Keratinocyte (primary cell): ENCODE measurements at regions not wholly inside any gene's neighbourhood (a gene's known extent, or its start where the extent isn't known, plus 50 kb on each side); places are given as distances from the start of the nearest gene placed in this dataset.

ENCODE experiments used
- DNase-seq: peaks from one replicate; pipeline ENCODE4 v3.0.0-alpha.2; 2011; ENCODE audit warnings: low read depth, missing footprints, low spot score
- FAIRE-seq: peaks from 2 replicates; lab custom pipeline; 2011; peaks lifted over from hg19 to GRCh38; lab: Jason Lieb, UNC
- H2AFZ ChIP-seq: 2 replicates; pipeline ENCODE4 v1.6.0; 2012; ENCODE audit warnings: low read length, control low read depth, inconsistent platforms; ENCODE audit not compliant: control insufficient read depth
- H3K27ac ChIP-seq: 2 replicates; pipeline ENCODE4 v1.5.1; 2011; ENCODE audit warnings: low read length; ENCODE audit not compliant: control insufficient read depth, insufficient read depth
- H3K27me3 ChIP-seq: 3 replicates; pipeline ENCODE4 v1.6.0; 2011; ENCODE audit warnings: low read length; ENCODE audit not compliant: control insufficient read depth, insufficient read depth; ENCODE audit errors: extremely low read depth
- H3K36me3 ChIP-seq, 2 experiments: 2 replicates in 1 of 2; 3 replicates in 1 of 2; pipeline ENCODE4 v1.5.1; 2011; ENCODE audit warnings: low read length in 2 of 2, mild to moderate bottlenecking in 1 of 2; ENCODE audit not compliant: control insufficient read depth in 2 of 2, insufficient read depth in 2 of 2; ENCODE audit errors: extremely low read depth in 1 of 2
- H3K4me1 ChIP-seq: 3 replicates; pipeline ENCODE4 v1.5.1; 2011; ENCODE audit warnings: low read length; ENCODE audit not compliant: control insufficient read depth, insufficient read depth; ENCODE audit errors: extremely low read depth
- H3K4me2 ChIP-seq: 3 replicates; pipeline ENCODE4 v1.6.0; 2011; ENCODE audit warnings: low read depth, low read length; ENCODE audit not compliant: control insufficient read depth, insufficient read depth; ENCODE audit errors: extremely low read depth
- H3K4me3 ChIP-seq, 3 experiments: fragments of 200-600 bp in 1 of 3; sonication (generic) in 1 of 3; 2 replicates in 2 of 3; 3 replicates in 1 of 3; pipeline ENCODE4 v1.5.1; 2011 to 2016; ENCODE audit warnings: low read length in 3 of 3, mild to moderate bottlenecking in 3 of 3, control low read depth in 2 of 3, inconsistent platforms in 1 of 3, low read depth in 1 of 3, mixed read lengths in 1 of 3, mixed run types in 1 of 3, moderate library complexity in 1 of 3; ENCODE audit not compliant: control insufficient read depth in 2 of 3, insufficient read depth in 2 of 3; ENCODE audit errors: extremely low read depth in 1 of 3
- H3K79me2 ChIP-seq: 2 replicates; pipeline ENCODE4 v1.6.0; 2012; ENCODE audit warnings: low read length; ENCODE audit not compliant: control insufficient read depth, insufficient read depth
- H3K9ac ChIP-seq: 3 replicates; pipeline ENCODE4 v1.6.0; 2011; ENCODE audit warnings: low read length; ENCODE audit not compliant: control insufficient read depth, insufficient read depth; ENCODE audit errors: extremely low read depth
- H3K9me1 ChIP-seq: 3 replicates; pipeline ENCODE4 v1.6.0; 2011; ENCODE audit warnings: low read length; ENCODE audit not compliant: control insufficient read depth, insufficient read depth; ENCODE audit errors: extremely low read depth
- H3K9me3 ChIP-seq: 2 replicates; pipeline ENCODE4 v1.5.1; 2012; ENCODE audit warnings: low read depth, low read length; ENCODE audit not compliant: control insufficient read depth
- H4K20me1 ChIP-seq: 3 replicates; pipeline ENCODE4 v1.6.0; 2011; ENCODE audit warnings: low read length; ENCODE audit not compliant: control insufficient read depth, insufficient read depth; ENCODE audit errors: extremely low read depth
- CTCF ChIP-seq, 3 experiments: IDR thresholded peaks in 1 of 3; conservative IDR thresholded peaks in 1 of 3; optimal IDR thresholded peaks in 1 of 3; 2 replicates in 2 of 3; 3 replicates in 1 of 3; pipeline versions ENCODE3 to v1.5.1; 2011; ENCODE audit warnings: low read length in 3 of 3, mild to moderate bottlenecking in 3 of 3, moderate library complexity in 2 of 3, control low read depth in 1 of 3, inconsistent platforms in 1 of 3; ENCODE audit not compliant: insufficient read depth in 2 of 3; ENCODE audit errors: extremely low read depth in 1 of 3
- EZH2 ChIP-seq: IDR thresholded peaks from one replicate; pipeline ENCODE4 v1.6.1; 2012; ENCODE audit warnings: inconsistent platforms, mild to moderate bottlenecking, low read length, moderate library complexity
- dilution Hi-C: fragments of 300-500 bp; cut with MboI; formaldehyde crosslinking; loops from one replicate; pipeline ENCODE4 v1.7.0; 2020; ENCODE audit warnings: low sequenced_read_pairs; ENCODE audit not compliant: extremely low pct_ligation_motif_present

- dilution Hi-C loops, result no loop called here
- H3K27ac ChIP-seq, result no peak overlapping the region
- H3K9ac ChIP-seq, result no peak overlapping the region
- no peaks in the 10 kb centered on the region for H3K4me1 ChIP-seq
- no peaks in the 10 kb centered on the region for H3K27me3 ChIP-seq
- H2AFZ ChIP-seq, result no peak overlapping the region
- FAIRE-seq, result no peak
- H3K4me2 ChIP-seq, result no peak overlapping the region
- no peaks in the 10 kb centered on the region for H4K20me1 ChIP-seq
- no peaks in the 10 kb centered on the region for H3K36me3 ChIP-seq
- no peak for DNase-seq
- no peaks in the 10 kb centered on the region for H3K9me3 ChIP-seq
- TF ChIP-seq CTCF (optimal IDR thresholded peaks at IDR 0.05 in 1 of 3, IDR thresholded peaks at IDR 0.05 in 1 of 3, conservative IDR thresholded peaks at IDR 0.05 in 1 of 3; ENCODE audit: extremely low read depth in 1 of 3, insufficient read depth in 2 of 3, low read length in 3 of 3), result no peak
- TF ChIP-seq EZH2, result no peak
- no peaks in the 10 kb centered on the region for H3K9me1 ChIP-seq
- H3K4me3 ChIP-seq, result no peak overlapping the region
- H3K79me2 ChIP-seq, result no peaks in the 10 kb centered on the region
Observed at GRCh38 chr15:53447742-53448141, 311.7 kb downstream of the WDR72 start.

GRCh38 chr15:53447053-53447574 is 312.3 kb downstream of the WDR72 start:
- no peak for FAIRE-seq
- no peak for DNase-seq
- H2AFZ ChIP-seq, result no peak overlapping the region
- no peaks in the 10 kb centered on the region for H3K27me3 ChIP-seq
- no peaks in the 10 kb centered on the region for H3K79me2 ChIP-seq
- no peaks in the 10 kb centered on the region for H3K36me3 ChIP-seq
- H4K20me1 ChIP-seq, result no peaks in the 10 kb centered on the region
- dilution Hi-C loops, result no loop called here
- no peak overlapping the region for H3K9ac ChIP-seq
- no peaks in the 10 kb centered on the region for H3K9me1 ChIP-seq
- TF ChIP-seq CTCF (optimal IDR thresholded peaks at IDR 0.05 in 1 of 3, IDR thresholded peaks at IDR 0.05 in 1 of 3, conservative IDR thresholded peaks at IDR 0.05 in 1 of 3; ENCODE audit: extremely low read depth in 1 of 3, insufficient read depth in 2 of 3, low read length in 3 of 3) (no peak), EZH2 (no peak)
- H3K27ac ChIP-seq, result no peak overlapping the region
- no peak overlapping the region for H3K4me3 ChIP-seq
- H3K9me3 ChIP-seq, result no peaks in the 10 kb centered on the region
- no peak overlapping the region for H3K4me2 ChIP-seq
- no peaks in the 10 kb centered on the region for H3K4me1 ChIP-seq
